ENCODE measurements at regions not wholly inside any gene's neighbourhood (a gene's known extent, or its start where the extent isn't known, plus 50 kb on each side); places are given as distances from the start of the nearest gene placed in this dataset.

GRCh38 chr2:2828774-2829368 is 497.8 kb upstream of the MYT1L start:
- peak; percentile 89 for DNase-seq (ENCODE audit: low spot score)

GRCh38 chr2:2827761-2828221 is 496.7 kb upstream of the MYT1L start:
- no peak for DNase-seq (ENCODE audit: low spot score)

- DNase-seq (ENCODE audit: low spot score): no peak
These were observed 496.1 kb upstream of the MYT1L start for GRCh38 chr2:2827046-2827636.

GRCh38 chr2:2826621-2827020 is 495.5 kb upstream of the MYT1L start:
- DNase-seq (ENCODE audit: low spot score): no peak

GRCh38 chr2:2826209-2826551 is 495.1 kb upstream of the MYT1L start:
- no peak for DNase-seq (ENCODE audit: low spot score)

GRCh38 chr2:2825516-2826208 is 494.6 kb upstream of the MYT1L start:
- DNase-seq (ENCODE audit: low spot score): no peak

- DNase-seq (ENCODE audit: low spot score): no peak
These were observed 494.0 kb upstream of the MYT1L start for GRCh38 chr2:2825062-2825461.

GRCh38 chr2:2824588-2824987 is 493.5 kb upstream of the MYT1L start:
- DNase-seq (ENCODE audit: low spot score): no peak

- no peak for DNase-seq (ENCODE audit: low spot score)
These were observed 492.1 kb upstream of the MYT1L start for GRCh38 chr2:2823061-2823753.

GRCh38 chr2:2822143-2822542 is 491.1 kb upstream of the MYT1L start:
- DNase-seq (ENCODE audit: low spot score): no peak

- DNase-seq (ENCODE audit: low spot score): no peak
These were observed 481.6 kb upstream of the MYT1L start for GRCh38 chr2:2812648-2813047.

GRCh38 chr2:2812117-2812516 is 481.0 kb upstream of the MYT1L start:
- no peak for DNase-seq (ENCODE audit: low spot score)

- no peak for DNase-seq (ENCODE audit: low spot score)
These were observed 479.4 kb upstream of the MYT1L start for GRCh38 chr2:2810504-2810903.

GRCh38 chr2:2809771-2810170 is 478.7 kb upstream of the MYT1L start:
- DNase-seq (ENCODE audit: low spot score): no peak

GRCh38 chr2:2808551-2809058 is 477.5 kb upstream of the MYT1L start:
- no peak for DNase-seq (ENCODE audit: low spot score)

- no peak for DNase-seq (ENCODE audit: low spot score)
These were observed 475.6 kb upstream of the MYT1L start for GRCh38 chr2:2806711-2807110.

- no peak for DNase-seq (ENCODE audit: low spot score)
These were observed 474.2 kb upstream of the MYT1L start for GRCh38 chr2:2805263-2805662.

GRCh38 chr2:2804528-2804927 is 473.5 kb upstream of the MYT1L start:
- no peak for DNase-seq (ENCODE audit: low spot score)

GRCh38 chr2:2801458-2801857 is 470.4 kb upstream of the MYT1L start:
- no peak for DNase-seq (ENCODE audit: low spot score)

GRCh38 chr2:2800697-2801096 is 469.6 kb upstream of the MYT1L start:
- DNase-seq (ENCODE audit: low spot score): no peak

- no peak for DNase-seq (ENCODE audit: low spot score)
These were observed 468.9 kb upstream of the MYT1L start for GRCh38 chr2:2800001-2800400.

- no peak for DNase-seq (ENCODE audit: low spot score)
These were observed 468.1 kb upstream of the MYT1L start for GRCh38 chr2:2799151-2799697.

- no peak for DNase-seq (ENCODE audit: low spot score)
These were observed 467.3 kb upstream of the MYT1L start for GRCh38 chr2:2798337-2798736.
